Transverse colon (tissue), 4 donors: ENCODE measurements at regions not wholly inside any gene's neighbourhood (a gene's known extent, or its start where the extent isn't known, plus 50 kb on each side); places are given as distances from the start of the nearest gene placed in this dataset.
A peak's percentile ranks its signal among the peaks of the same experiment; 100 is the strongest.

Experiments used
- DNase-seq: peaks from one replicate; pipeline ENCODE4 v3.0.0-alpha.2; 2019
- H3K27ac ChIP-seq, 4 donors: fragments of 200-600 bp; sonication (generic); 2 replicates each; pipeline ENCODE4 v1.5.1; 2016 to 2018; ENCODE audit warnings: inconsistent platforms in 4 of 4
- H3K27me3 ChIP-seq: fragments of 200-600 bp; sonication (generic); 2 replicates; pipeline ENCODE4 v1.5.1; 2017; ENCODE audit warnings: inconsistent platforms
- H3K36me3 ChIP-seq, 4 donors: fragments of 200-600 bp; sonication (generic); 2 replicates each; pipeline ENCODE4 v1.5.1; 2017 to 2019; ENCODE audit warnings: inconsistent platforms in 4 of 4
- H3K4me1 ChIP-seq, 4 donors: fragments of 200-600 bp; sonication (generic); 2 replicates each; pipeline ENCODE4 v1.5.1; 2017 to 2020; ENCODE audit warnings: inconsistent platforms in 4 of 4
- H3K4me3 ChIP-seq, 4 donors: fragments of 200-600 bp; sonication (generic); 1 replicate in 1 of 4; 2 replicates in 3 of 4; pipeline versions ENCODE4 v1.5.1 to v1.6.1; 2017 to 2019; ENCODE audit warnings: inconsistent platforms in 4 of 4
- H3K9me3 ChIP-seq, 2 donors: fragments of 200-600 bp; sonication (generic); 2 replicates each; pipeline ENCODE4 v1.5.1; 2017 to 2019; ENCODE audit warnings: inconsistent platforms in 2 of 2
- CTCF ChIP-seq, 5 experiments: fragments of 200-600 bp in 3 of 5; fragments of 450-650 bp in 2 of 5; sonication (generic) in 3 of 5; IDR thresholded peaks; 1 replicate in 2 of 5; 2 replicates in 3 of 5; pipeline ENCODE4 v1.5.1; 2016 to 2017; ENCODE audit warnings: antibody characterized with exemption in 5 of 5, inconsistent platforms in 3 of 5, mild to moderate bottlenecking in 2 of 5, moderate library complexity in 1 of 5
- EP300 ChIP-seq: sonication (generic); formaldehyde crosslinking; IDR thresholded peaks from one replicate; pipeline ENCODE4 v1.6.1; 2017; ENCODE audit warnings: antibody characterized with exemption, low read depth
- POLR2A ChIP-seq: fragments of 450-650 bp; IDR thresholded peaks from one replicate; pipeline ENCODE4 v1.6.1; 2016; ENCODE audit warnings: antibody characterized with exemption, mild to moderate bottlenecking, moderate library complexity
- POLR2AphosphoS5 ChIP-seq, 3 donors: sonication (generic); formaldehyde crosslinking; IDR thresholded peaks; one replicate each; pipeline ENCODE4 v1.6.1; 2016; ENCODE audit warnings: antibody characterized with exemption in 3 of 3
- WGBS, 2 donors: methylation state at CpG; one replicate each; pipeline ENCODE4 v1.1.5; 2018; ENCODE audit warnings: low coverage in 1 of 2; 5-methylcytosine and 5-hydroxymethylcytosine counted together
- in situ Hi-C, 4 donors: fragments of 200-750 bp; cut with MboI; loops; one replicate each; pipeline versions ENCODE4 v1.15.0 to v1.15.1; 2017; ENCODE audit warnings: low sequenced_read_pairs in 3 of 4, low pct_ligation_motif_present in 1 of 4, low pct_unique_long_range_greater_than_20kb in 1 of 4
- intact Hi-C: fragments of 100-400 bp; cut with DNase I; formaldehyde crosslinking; loops from one replicate; pipeline ENCODE4 v1.15.1; 2023; ENCODE audit warnings: low total_unique reads

GRCh38 chr5:142397178-142397577 is 72.4 kb upstream of the SPRY4 start:
- no peak for DNase-seq
- H3K27me3 ChIP-seq: no peaks in the 10 kb centered on the region
- H3K36me3 ChIP-seq: no peaks in the 10 kb centered on the region
- TF ChIP-seq POLR2AphosphoS5 (IDR thresholded peaks at IDR 0.05) (no peak), POLR2A (no peak), CTCF (IDR thresholded peaks at IDR 0.05) (no peak), EP300 (no peak)
- H3K4me3 ChIP-seq: no peak overlapping the region
- no peaks in the 10 kb centered on the region for H3K4me1 ChIP-seq
- in situ Hi-C loops: no loop called here
- no peak overlapping the region for H3K27ac ChIP-seq
- peaks cover 0 to 8% of the 10 kb centered on the region in 2 donors for H3K9me3 ChIP-seq
- intact Hi-C loops: no loop called here
- WGBS, 2 donors: 89 to 94% methylated on average over 2 to 3 of the region's 3 CpGs

- H3K27me3 ChIP-seq: no peaks in the 10 kb centered on the region
- intact Hi-C loops: no loop called here
- WGBS, 2 donors: 88% methylated on average over 2 of the region's 2 CpGs; no CpG with 5 or more reads in 1 of the 2 donors
- no peak overlapping the region for H3K4me3 ChIP-seq
- TF ChIP-seq EP300 (no peak), POLR2A (no peak), POLR2AphosphoS5 (IDR thresholded peaks at IDR 0.05) (no peak), CTCF (IDR thresholded peaks at IDR 0.05) (no peak)
- H3K27ac ChIP-seq: no peak overlapping the region
- no peaks in the 10 kb centered on the region for H3K36me3 ChIP-seq
- no peak for DNase-seq
- no peaks in the 10 kb centered on the region for H3K4me1 ChIP-seq
- peaks cover 0 to 8% of the 10 kb centered on the region in 2 donors for H3K9me3 ChIP-seq
- in situ Hi-C loops: no loop called here
Measured at GRCh38 chr5:142396436-142397038, 71.7 kb upstream of the SPRY4 start.

- in situ Hi-C loops: no loop called here
- intact Hi-C loops: no loop called here
- DNase-seq: no peak
- Histone ChIP-seq H3K9me3 (peaks cover 0 to 8% of the 10 kb centered on the region in 2 donors), H3K27me3 (no peaks in the 10 kb centered on the region), H3K27ac (no peak overlapping the region), H3K4me3 (no peak overlapping the region), H3K4me1 (peaks cover 0 to 4% (median under 1%) of the 10 kb centered on the region in 4 donors), H3K36me3 (no peaks in the 10 kb centered on the region)
- 76% methylated on average over 4 of the region's 4 CpGs; no CpG with 5 or more reads in 1 of the 2 donors for WGBS, 2 donors
- no peak for TF ChIP-seq POLR2AphosphoS5 (IDR thresholded peaks at IDR 0.05)
Measured at GRCh38 chr5:142395334-142395733, 70.5 kb upstream of the SPRY4 start.

- TF ChIP-seq CTCF (IDR thresholded peaks at IDR 0.05): no peak
- TF ChIP-seq POLR2AphosphoS5 (IDR thresholded peaks at IDR 0.05): no peak
- TF ChIP-seq EP300: no peak
- TF ChIP-seq POLR2A: no peak
- peak overlapping the region in 2 of 4 donors; percentile 9 to 51 for H3K27ac ChIP-seq
- in situ Hi-C loops (no loop called here), intact Hi-C loops (no loop called here)
- no peaks in the 10 kb centered on the region for H3K36me3 ChIP-seq
- WGBS, 2 donors: 57 to 74% methylated on average over 3 to 8 of the region's 8 CpGs
- DNase-seq: no peak
- H3K27me3 ChIP-seq: no peaks in the 10 kb centered on the region
- peaks cover 0 to 4% of the 10 kb centered on the region in 2 donors for H3K9me3 ChIP-seq
- H3K4me1 ChIP-seq: peaks cover 6 to 17% (median 13%) of the 10 kb centered on the region in 4 donors
- no peak overlapping the region for H3K4me3 ChIP-seq
Measured at GRCh38 chr5:142391058-142391845, 66.4 kb upstream of the SPRY4 start.
